ENCODE measurements at regions not wholly inside any gene's neighbourhood (a gene's known extent, or its start where the extent isn't known, plus 50 kb on each side); places are given as distances from the start of the nearest gene placed in this dataset.

GRCh38 chr16:51224317-51224716 lies 73.2 kb upstream of the SALL1 start (continued):
- TF ChIP-seq RXRB (CRISPR knock-in tag; IDR thresholded peaks at IDR 0.05; ENCODE audit: borderline replicate concordance) (peak; percentile 70), ZNF180 (CRISPR knock-in tag; IDR thresholded peaks at IDR 0.05; ENCODE audit: borderline replicate concordance, low read depth) (no peak), SALL1 (CRISPR knock-in tag; IDR thresholded peaks at IDR 0.05) (peak; percentile 24; the same call in 1 of the 2 replicates), NRL (CRISPR knock-in tag; IDR thresholded peaks at IDR 0.05; ENCODE audit: borderline replicate concordance) (no peak), WIZ (CRISPR knock-in tag; IDR thresholded peaks at IDR 0.05) (no peak), NPAS2 (CRISPR knock-in tag; IDR thresholded peaks at IDR 0.05; ENCODE audit: borderline replicate concordance) (no peak), ZNF30 (CRISPR knock-in tag; IDR thresholded peaks at IDR 0.05) (no peak), ZNF569 (CRISPR knock-in tag; IDR thresholded peaks at IDR 0.05; ENCODE audit: borderline replicate concordance) (no peak), SALL2 (CRISPR knock-in tag; IDR thresholded peaks at IDR 0.05) (no peak), ZNF577 (CRISPR knock-in tag; IDR thresholded peaks at IDR 0.05; ENCODE audit: borderline replicate concordance, low read depth) (no peak)

- no TSS peak for BruUV-seq (replicated peaks)
- peaks cover 9% of the 10 kb centered on the region for H3K4me1 ChIP-seq (ENCODE audit: insufficient read depth, low read length)
- TF ChIP-seq BATF2 (CRISPR knock-in tag; IDR thresholded peaks at IDR 0.05) (no peak), MNT (IDR thresholded peaks at IDR 0.05) (peak; percentile 52)
- no peaks in the 10 kb centered on the region for H3K27me3 ChIP-seq (ENCODE audit: control insufficient read depth in 1 of 2, insufficient read depth in 2 of 2, low read length in 2 of 2)
- no peak overlapping the region for H2AFZ ChIP-seq (ENCODE audit: low read length)
- intact Hi-C loops (cut with micrococcal nuclease; ENCODE audit: unreplicated experiment) (no loop called here), in situ Hi-C loops (cut with HindIII; ENCODE audit: extremely low pct_ligation_motif_present, low pct_unique_long_range_greater_than_20kb) (no loop called here)
- H3K79me2 ChIP-seq (ENCODE audit: insufficient read depth, low read length) = no peaks in the 10 kb centered on the region
- 0 out of 2 replicates have a peak, but pooled peaks cover 4% of the 10 kb centered on the region for H3K9me3 ChIP-seq (ENCODE audit: low read length)
- no peak overlapping the region for H3K27ac ChIP-seq (ENCODE audit: extremely low read length, insufficient read depth, low read length)
- POLR2A ChIA-PET = no interaction called here
- no peak overlapping the region for H3K9ac ChIP-seq (ENCODE audit: insufficient read depth, low read depth, low read length)
- H3K36me3 ChIP-seq (replicated peaks in 1 of 2; ENCODE audit: control insufficient read depth in 1 of 2, insufficient read depth in 2 of 2, low read length in 2 of 2) = no peaks in the 10 kb centered on the region
- no peaks in the 10 kb centered on the region for H4K20me1 ChIP-seq (ENCODE audit: insufficient read depth, low read length)
- CTCF ChIA-PET (ENCODE audit: low intra/inter-chr PET ratio, low total read pairs) = no interaction called here
- FAIRE-seq = no peak
- no peak overlapping the region for H3K4me3 ChIP-seq (replicated peaks in 1 of 3; ENCODE audit: insufficient read depth in 1 of 3, low read depth in 2 of 3, low read length in 3 of 3)
- 3% methylated on average over 6 of the region's 6 CpGs for whole genome bisulfite sequencing (ENCODE audit: low lambda C conversion rate)
- no peak for ATAC-seq
- no peak for DNase-seq (ENCODE audit: low spot score)
- H3K4me2 ChIP-seq (ENCODE audit: low read depth, low read length) = no peak overlapping the region
Observed at GRCh38 chr16:51222016-51222415, 70.9 kb upstream of the SALL1 start.
